ENCODE measurements at regions not wholly inside any gene's neighbourhood (a gene's known extent, or its start where the extent isn't known, plus 50 kb on each side); places are given as distances from the start of the nearest gene placed in this dataset.

GRCh38 chr11:130772266-130773227 is 143.7 kb downstream of the SNX19 start:
- TF ChIP-seq CTCF (conservative IDR thresholded peaks at IDR 0.05) = no peak
- no peak for TF ChIP-seq ZFX (IDR thresholded peaks at IDR 0.05)

All from C4-2B (cell line).